Activated CD4-positive, alpha-beta memory T cell treated with anti-CD3 and anti-CD28 coated beads for 36 hours (primary cell): ENCODE measurements at regions not wholly inside any gene's neighbourhood (a gene's known extent, or its start where the extent isn't known, plus 50 kb on each side); places are given as distances from the start of the nearest gene placed in this dataset.

ENCODE experiments used
- CTCF ChIA-PET: fragments of 350-600 bp; sonication (Branson Sonifier 250); formaldehyde crosslinking; loops from one replicate; lab custom pipeline; 2021; ENCODE audit warnings: antibody characterized with exemption, inconsistent platforms; lab: Charles Lee
- POLR2A ChIA-PET: fragments of 350-600 bp; sonication (Branson Sonifier 250); formaldehyde crosslinking; loops from one replicate; lab custom pipeline; 2021; ENCODE audit warnings: antibody characterized with exemption; lab: Charles Lee
- DNase-seq: peaks from one replicate; pipeline ENCODE4 v3.0.0-alpha.2; 2020
- H3K27ac Mint-ChIP-seq: one replicate; pipeline ENCODE4 v1.8.0; 2021; ENCODE audit warnings: mixed read lengths
- H3K27me3 Mint-ChIP-seq: one replicate; pipeline ENCODE4 v1.8.0; 2021; ENCODE audit warnings: mixed read lengths
- H3K36me3 Mint-ChIP-seq: one replicate; pipeline ENCODE4 v1.8.0; 2021; ENCODE audit warnings: mixed read lengths
- H3K4me1 Mint-ChIP-seq: one replicate; pipeline ENCODE4 v1.8.0; 2021; ENCODE audit warnings: low read depth, mixed read lengths
- H3K4me3 Mint-ChIP-seq: one replicate; pipeline ENCODE4 v1.8.0; 2021; ENCODE audit warnings: mild to moderate bottlenecking, mixed read lengths
- H3K9me3 Mint-ChIP-seq: one replicate; pipeline ENCODE4 v1.8.0; 2021; ENCODE audit warnings: mixed read lengths
- intact Hi-C: fragments of 100-400 bp; cut with micrococcal nuclease; formaldehyde crosslinking; loops from one replicate; pipeline ENCODE4 v1.15.1; 2023

GRCh38 chr20:40754339-40754943 is 65.4 kb upstream of the MAFB start:
- Mint-ChIP-seq H3K4me3 (no peak overlapping the region), H3K27me3 (no peaks in the 10 kb centered on the region), H3K9me3 (no peaks in the 10 kb centered on the region), H3K27ac (no peak overlapping the region), H3K4me1 (peaks cover 31% of the 10 kb centered on the region), H3K36me3 (no peaks in the 10 kb centered on the region)
- ChIA-PET POLR2A (no interaction called here), CTCF (no interaction called here)
- intact Hi-C loops = no loop called here
- DNase-seq = no peak

GRCh38 chr20:40757087-40757486 is 68.1 kb upstream of the MAFB start:
- H3K36me3 Mint-ChIP-seq = no peaks in the 10 kb centered on the region
- intact Hi-C loops = no loop called here
- CTCF ChIA-PET = interaction anchor here (0.7 to 1.0 kb wide), 2 partner anchors 14 to 16 kb away, joined by 3 to 5 read pairs; no protein-coding TSS in a partner anchor
- H3K4me1 Mint-ChIP-seq = peaks cover 31% of the 10 kb centered on the region
- POLR2A ChIA-PET = no interaction called here
- DNase-seq = peak; percentile 13
- peak overlapping the region; percentile 20 for H3K27ac Mint-ChIP-seq
- H3K9me3 Mint-ChIP-seq = no peaks in the 10 kb centered on the region
- no peak overlapping the region for H3K4me3 Mint-ChIP-seq
- no peaks in the 10 kb centered on the region for H3K27me3 Mint-ChIP-seq

DNA sequence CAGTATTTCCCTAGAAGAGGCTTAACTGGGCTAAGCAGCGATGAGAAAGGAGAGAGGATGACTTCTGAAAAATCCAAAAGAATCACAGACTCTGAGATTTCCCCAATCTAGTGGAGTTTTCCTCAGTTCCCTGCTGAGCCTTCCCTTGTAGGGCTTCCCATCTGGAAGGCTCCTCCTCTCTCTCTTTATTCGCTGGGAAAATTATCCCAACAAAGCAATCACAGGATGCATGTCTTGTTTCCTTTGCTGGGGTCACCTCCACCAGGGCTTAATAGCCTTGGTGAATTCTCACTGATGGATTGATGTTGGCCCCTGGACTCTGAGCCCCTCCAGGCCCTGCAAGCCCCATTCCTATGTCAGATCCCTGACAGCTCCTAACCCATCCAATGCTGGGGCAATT is 69.8 kb upstream of the MAFB start:
- H3K27ac Mint-ChIP-seq = no peak overlapping the region
- peaks cover 26% of the 10 kb centered on the region for H3K4me1 Mint-ChIP-seq

DNA sequence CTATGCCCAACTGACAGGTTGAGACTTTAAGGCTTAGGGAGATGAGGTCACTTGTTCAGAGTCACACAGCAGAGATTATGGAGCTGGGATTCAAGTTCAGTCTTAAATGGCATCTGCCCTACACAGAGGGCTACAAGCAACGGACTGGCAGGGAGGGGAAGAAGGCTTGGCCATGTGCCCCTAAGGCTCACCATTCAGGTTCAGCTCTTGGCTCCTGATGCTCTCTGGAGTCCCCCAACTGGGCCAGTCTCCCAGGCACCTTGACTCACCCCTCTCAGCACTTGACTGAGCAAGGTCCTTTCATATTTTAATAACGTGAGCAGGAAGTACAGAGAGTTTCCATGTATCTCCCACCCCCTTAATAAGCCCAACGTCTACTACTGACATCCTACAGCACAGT is 71.4 kb upstream of the MAFB start:
- intact Hi-C loops = no loop called here
- DNase-seq = no peak
- no peaks in the 10 kb centered on the region for H3K36me3 Mint-ChIP-seq
- H3K4me1 Mint-ChIP-seq = peaks cover 26% of the 10 kb centered on the region
- H3K4me3 Mint-ChIP-seq = no peak overlapping the region
- H3K9me3 Mint-ChIP-seq = no peaks in the 10 kb centered on the region
- POLR2A ChIA-PET = no interaction called here
- H3K27me3 Mint-ChIP-seq = peaks cover 2% of the 10 kb centered on the region
- H3K27ac Mint-ChIP-seq = no peak overlapping the region
- CTCF ChIA-PET = interaction anchor here (1.1 to 2.1 kb wide), 3 partner anchors 17 to 203 kb away, joined by 4 to 7 read pairs (median 4); no protein-coding TSS in a partner anchor

More for the DNA sequence above, 69.8 kb upstream of the MAFB start:
- no peak for DNase-seq
- POLR2A ChIA-PET = no interaction called here
- no peak overlapping the region for H3K4me3 Mint-ChIP-seq
- no peaks in the 10 kb centered on the region for H3K27me3 Mint-ChIP-seq
- no peaks in the 10 kb centered on the region for H3K9me3 Mint-ChIP-seq
- no peaks in the 10 kb centered on the region for H3K36me3 Mint-ChIP-seq
- CTCF ChIA-PET = no interaction called here
- intact Hi-C loops = no loop called here

GRCh38 chr20:40763646-40764295 is 74.7 kb upstream of the MAFB start:
- peaks cover 3% of the 10 kb centered on the region for H3K4me1 Mint-ChIP-seq
- POLR2A ChIA-PET = no interaction called here
- H3K9me3 Mint-ChIP-seq = no peaks in the 10 kb centered on the region
- H3K4me3 Mint-ChIP-seq = no peak overlapping the region
- no peak overlapping the region for H3K27ac Mint-ChIP-seq
- DNase-seq = no peak
- intact Hi-C loops = no loop called here
- CTCF ChIA-PET = no interaction called here
- no peaks in the 10 kb centered on the region for H3K36me3 Mint-ChIP-seq
- H3K27me3 Mint-ChIP-seq = peaks cover 3% of the 10 kb centered on the region

- no peak for DNase-seq
- Mint-ChIP-seq H3K36me3 (no peaks in the 10 kb centered on the region), H3K4me1 (no peaks in the 10 kb centered on the region), H3K27ac (no peak overlapping the region), H3K27me3 (peaks cover 8% of the 10 kb centered on the region), H3K4me3 (no peak overlapping the region), H3K9me3 (no peaks in the 10 kb centered on the region)
- intact Hi-C loops = no loop called here
- ChIA-PET CTCF (interaction anchor here (1.0 to 1.3 kb wide), 2 partner anchors 24 to 197 kb away, joined by 3 read pairs; no protein-coding TSS in a partner anchor), POLR2A (no interaction called here)
Observed at GRCh38 chr20:40765814-40766480, 76.9 kb upstream of the MAFB start.

DNA sequence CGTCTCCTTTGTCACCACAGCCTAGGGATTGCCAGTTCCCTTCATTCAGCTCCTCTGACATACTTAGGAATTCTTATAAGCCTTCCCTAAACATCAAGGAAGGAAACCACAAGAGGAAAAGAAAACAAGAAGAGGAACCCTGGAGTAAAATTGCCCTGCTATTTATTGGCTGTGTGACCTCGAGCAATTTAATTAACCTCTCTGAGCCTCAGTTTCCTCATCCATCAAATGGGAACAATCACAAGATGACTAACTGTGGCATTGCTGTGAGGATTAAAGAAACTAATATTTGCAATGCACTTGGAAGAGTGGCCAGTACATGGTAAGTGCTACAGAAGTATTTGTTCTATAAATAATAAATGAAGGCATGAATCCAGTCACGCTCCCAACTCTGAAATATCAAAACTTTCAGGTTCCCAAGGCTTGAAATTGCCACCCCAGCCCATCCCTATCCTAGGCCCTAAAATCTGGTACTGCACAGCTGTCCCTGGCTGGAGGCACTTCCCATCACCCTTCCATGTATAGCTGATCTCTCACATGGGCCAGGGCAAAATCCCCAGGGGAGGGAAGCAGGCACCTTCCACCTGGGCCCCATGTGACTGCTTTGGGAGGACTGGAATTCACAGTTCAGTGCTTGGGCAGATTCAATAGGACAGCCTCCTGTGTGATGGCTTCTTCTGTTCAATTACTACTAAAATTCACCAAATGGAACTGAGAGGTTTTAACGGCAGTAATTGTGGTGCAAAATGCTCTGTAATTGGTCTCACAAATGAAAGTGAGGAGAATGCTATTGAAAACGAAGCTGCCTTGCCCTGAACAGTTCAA is 78.0 kb upstream of the MAFB start:
- no peak overlapping the region for H3K27ac Mint-ChIP-seq
- ChIA-PET CTCF (no interaction called here), POLR2A (no interaction called here)
- H3K4me1 Mint-ChIP-seq = no peaks in the 10 kb centered on the region
- H3K9me3 Mint-ChIP-seq = no peaks in the 10 kb centered on the region
- intact Hi-C loops = no loop called here
- no peak overlapping the region for H3K4me3 Mint-ChIP-seq
- no peak for DNase-seq
- H3K36me3 Mint-ChIP-seq = no peaks in the 10 kb centered on the region
- H3K27me3 Mint-ChIP-seq = peaks cover 8% of the 10 kb centered on the region

- intact Hi-C loops = no loop called here
- Mint-ChIP-seq H3K4me3 (no peak overlapping the region), H3K4me1 (no peaks in the 10 kb centered on the region), H3K27ac (no peak overlapping the region), H3K9me3 (no peaks in the 10 kb centered on the region), H3K27me3 (peaks cover 8% of the 10 kb centered on the region), H3K36me3 (no peaks in the 10 kb centered on the region)
- ChIA-PET CTCF (no interaction called here), POLR2A (no interaction called here)
- no peak for DNase-seq
Observed at GRCh38 chr20:40767615-40767924, 78.5 kb upstream of the MAFB start.

- Mint-ChIP-seq H3K27ac (no peak overlapping the region), H3K4me1 (no peaks in the 10 kb centered on the region), H3K36me3 (no peaks in the 10 kb centered on the region), H3K9me3 (no peaks in the 10 kb centered on the region), H3K4me3 (no peak overlapping the region), H3K27me3 (peaks cover 8% of the 10 kb centered on the region)
- no peak for DNase-seq
- POLR2A ChIA-PET = no interaction called here
- CTCF ChIA-PET = no interaction called here
- intact Hi-C loops = no loop called here
Observed at GRCh38 chr20:40768105-40768504, 79.1 kb upstream of the MAFB start.

GRCh38 chr20:40769677-40770285 is 80.7 kb upstream of the MAFB start:
- ChIA-PET POLR2A (no interaction called here), CTCF (no interaction called here)
- Mint-ChIP-seq H3K4me3 (no peak overlapping the region), H3K9me3 (no peaks in the 10 kb centered on the region), H3K36me3 (no peaks in the 10 kb centered on the region), H3K27ac (no peak overlapping the region), H3K27me3 (peaks cover 6% of the 10 kb centered on the region), H3K4me1 (peaks cover 3% of the 10 kb centered on the region)
- intact Hi-C loops = no loop called here
- no peak for DNase-seq

DNA sequence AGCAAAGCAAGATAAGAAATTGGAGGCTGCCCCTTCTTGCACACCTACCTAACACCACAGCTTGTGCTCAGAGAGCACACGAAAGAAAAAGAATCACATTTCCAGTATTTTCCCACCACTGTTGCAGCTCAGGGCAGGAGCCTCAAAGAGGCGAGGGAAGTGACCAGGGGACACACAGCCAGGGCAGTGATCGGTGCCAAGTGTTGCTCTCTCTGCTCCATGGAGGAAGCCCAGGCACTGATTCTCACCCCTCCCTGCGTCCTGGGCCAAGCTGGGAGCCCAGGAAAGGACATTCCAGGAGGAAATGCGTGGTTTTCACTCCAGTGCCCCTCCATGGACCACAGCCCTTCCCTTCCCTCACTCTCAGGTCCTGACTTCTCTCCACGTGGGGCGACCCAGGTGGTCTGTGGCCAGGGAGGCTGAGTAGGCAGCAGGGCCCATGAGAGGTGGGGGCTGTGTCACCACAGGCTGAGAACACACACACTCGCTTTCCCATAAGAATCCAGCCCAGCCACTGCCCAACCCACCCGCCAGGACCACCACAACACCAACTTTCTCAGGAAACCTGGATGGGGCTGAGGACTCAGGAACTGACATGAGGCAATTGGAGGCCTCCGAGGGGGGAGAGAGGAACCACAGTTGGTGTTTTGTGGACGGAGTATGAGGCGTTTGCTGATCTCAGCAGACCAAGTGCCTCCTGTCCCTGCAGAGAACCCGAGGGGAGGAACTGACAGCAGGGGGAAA is 81.7 kb upstream of the MAFB start:
- H3K4me3 Mint-ChIP-seq = no peak overlapping the region
- ChIA-PET CTCF (no interaction called here), POLR2A (no interaction called here)
- peaks cover 5% of the 10 kb centered on the region for H3K4me1 Mint-ChIP-seq
- intact Hi-C loops = no loop called here
- DNase-seq = no peak
- no peak overlapping the region for H3K27ac Mint-ChIP-seq
- H3K36me3 Mint-ChIP-seq = no peaks in the 10 kb centered on the region
- H3K27me3 Mint-ChIP-seq = peaks cover 6% of the 10 kb centered on the region
- H3K9me3 Mint-ChIP-seq = no peaks in the 10 kb centered on the region
